Stimulated activated CD8-positive, alpha-beta memory T cell treated with anti-CD3 and anti-CD28 coated beads, Interleukin-12 subunit alpha, Interleukin-12 subunit beta, amount 100 ng/mL, for 4 hours (primary cell): ENCODE measurements at regions not wholly inside any gene's neighbourhood (a gene's known extent, or its start where the extent isn't known, plus 50 kb on each side); places are given as distances from the start of the nearest gene placed in this dataset.

Experiments used
- DNase-seq: peaks from one replicate; pipeline ENCODE4 v3.0.0-alpha.2; 2020; ENCODE audit warnings: low read depth

GRCh38 chr1:195071461-195071860 lies 1536.8 kb downstream of the KCNT2 start:
- DNase-seq = no peak

DNA sequence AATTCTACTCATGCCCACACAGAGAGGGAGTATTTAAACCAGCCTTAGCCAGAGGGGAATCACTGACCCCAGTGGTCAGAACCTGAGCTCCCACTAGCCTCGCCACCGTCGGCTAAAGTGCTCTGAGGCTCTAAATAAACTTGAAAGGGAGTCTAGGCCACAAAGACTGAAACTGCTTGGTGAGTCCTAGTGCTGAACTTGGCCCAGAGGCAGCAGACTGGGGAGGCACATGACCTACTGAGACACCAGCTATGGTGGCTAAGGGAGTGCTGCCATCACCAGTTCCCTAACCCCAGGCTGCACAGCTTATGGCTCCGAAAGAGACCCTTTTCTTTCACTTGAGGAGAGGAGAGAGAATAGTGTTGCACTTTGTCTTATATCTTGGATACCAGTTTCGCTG lies 1542.8 kb downstream of the KCNT2 start:
- DNase-seq = no peak

DNA sequence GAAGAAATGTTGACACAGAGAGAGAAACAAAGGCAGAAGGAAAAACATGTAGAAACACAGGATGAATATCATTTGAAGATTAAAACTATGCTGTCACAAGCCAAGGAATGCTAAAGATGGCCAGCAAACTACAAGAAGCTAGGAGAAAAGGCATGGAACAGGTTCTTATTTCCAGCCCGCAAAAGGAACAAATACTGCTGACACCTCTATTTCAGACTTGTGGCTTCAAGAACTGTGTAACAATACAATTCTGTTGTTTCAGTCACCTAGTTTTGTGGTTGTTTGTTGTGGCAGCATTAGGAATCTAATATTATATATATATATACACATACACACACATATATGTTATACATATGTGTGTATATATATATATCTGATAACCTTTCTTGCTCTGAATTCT lies 1543.9 kb downstream of the KCNT2 start:
- DNase-seq = no peak

DNA sequence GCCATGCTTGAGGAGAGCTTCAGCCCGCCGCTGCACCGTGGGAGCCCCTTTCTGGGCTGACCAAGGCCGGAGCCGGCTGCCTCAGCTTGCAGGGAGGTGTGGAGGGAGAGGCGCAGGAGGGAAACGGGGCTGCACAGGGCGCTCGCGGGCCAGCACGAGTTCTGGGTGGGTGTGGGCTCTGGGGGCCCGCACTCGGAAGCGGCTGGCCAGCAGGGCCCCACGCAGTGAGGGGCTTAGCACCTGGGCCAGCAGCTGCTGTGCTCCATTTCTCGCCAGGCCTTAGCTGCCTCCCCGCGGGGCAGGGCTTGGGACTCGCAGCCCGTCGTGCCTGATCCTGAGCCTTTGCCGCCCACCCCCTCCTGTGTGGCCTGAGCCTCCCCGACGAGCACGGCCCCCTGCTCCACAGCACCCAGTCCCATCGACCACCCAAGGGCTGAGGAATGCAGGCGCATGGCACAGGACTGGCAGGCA lies 1554.0 kb downstream of the KCNT2 start:
- DNase-seq = no peak

DNA sequence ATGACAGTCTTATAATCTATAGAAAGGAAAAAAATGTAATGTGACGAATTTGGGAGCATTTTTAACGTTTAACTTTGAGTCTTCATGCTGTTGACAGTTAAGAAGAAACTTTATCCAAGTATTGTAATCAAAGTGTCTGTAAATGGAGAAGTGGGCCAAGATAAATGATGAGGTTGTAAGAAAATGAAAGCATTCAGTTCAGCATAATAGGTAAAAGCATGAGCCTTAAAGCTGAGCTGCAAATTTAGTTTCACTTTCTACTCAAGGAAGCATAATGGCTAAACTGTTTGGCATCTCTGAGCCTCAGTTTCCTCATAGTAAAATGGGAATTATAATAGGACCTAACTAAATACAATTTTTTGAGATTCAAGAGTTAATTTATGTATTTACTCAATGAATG lies 1554.8 kb downstream of the KCNT2 start:
- DNase-seq = no peak

- no peak for DNase-seq
Measured at GRCh38 chr1:195047772-195048171, 1560.5 kb downstream of the KCNT2 start.

GRCh38 chr1:195045072-195045471 lies 1563.2 kb downstream of the KCNT2 start:
- DNase-seq = no peak

GRCh38 chr1:195030793-195031192 lies 1577.4 kb downstream of the KCNT2 start:
- DNase-seq = no peak

GRCh38 chr1:195026792-195027191 lies 1581.4 kb downstream of the KCNT2 start:
- no peak for DNase-seq

DNA sequence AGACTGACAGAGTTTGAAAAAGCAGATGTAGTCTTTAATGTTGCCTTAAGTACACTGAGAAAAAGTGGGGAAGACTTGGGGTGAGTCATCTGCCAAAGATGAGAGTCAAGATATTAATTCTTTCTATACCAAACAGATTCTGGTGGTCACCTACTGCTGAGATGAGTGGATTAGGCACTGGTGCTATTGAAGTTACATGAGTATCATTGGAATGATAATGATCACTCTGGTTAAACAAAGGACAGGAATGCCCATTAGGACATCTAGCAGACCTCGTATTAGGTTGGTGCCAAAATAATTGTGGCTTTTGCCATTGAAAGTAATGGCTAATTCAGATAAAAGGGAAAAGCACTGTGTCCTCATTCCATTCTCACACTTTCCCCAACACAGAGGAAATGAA lies 1588.9 kb downstream of the KCNT2 start:
- no peak for DNase-seq

DNA sequence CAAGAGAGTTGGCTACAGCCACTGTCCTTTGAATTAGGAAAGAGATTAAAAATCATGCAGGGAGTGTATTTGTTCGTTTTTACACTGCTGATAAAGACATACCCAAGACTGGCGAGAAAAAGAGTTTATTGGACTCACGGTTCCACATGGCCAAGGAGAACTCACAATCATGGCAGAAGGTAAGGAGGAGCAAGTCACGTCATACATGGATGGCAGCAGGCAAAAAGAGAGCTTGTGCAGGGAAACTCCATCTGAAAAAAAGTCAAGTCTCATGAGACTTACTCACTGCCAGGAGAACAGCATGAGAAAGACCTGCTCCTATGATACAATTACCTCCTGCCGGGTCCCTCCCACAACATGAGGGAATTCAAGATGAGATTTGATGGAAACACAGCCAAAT lies 1595.2 kb downstream of the KCNT2 start:
- no peak for DNase-seq

GRCh38 chr1:195005338-195005737 lies 1602.9 kb downstream of the KCNT2 start:
- no peak for DNase-seq

DNA sequence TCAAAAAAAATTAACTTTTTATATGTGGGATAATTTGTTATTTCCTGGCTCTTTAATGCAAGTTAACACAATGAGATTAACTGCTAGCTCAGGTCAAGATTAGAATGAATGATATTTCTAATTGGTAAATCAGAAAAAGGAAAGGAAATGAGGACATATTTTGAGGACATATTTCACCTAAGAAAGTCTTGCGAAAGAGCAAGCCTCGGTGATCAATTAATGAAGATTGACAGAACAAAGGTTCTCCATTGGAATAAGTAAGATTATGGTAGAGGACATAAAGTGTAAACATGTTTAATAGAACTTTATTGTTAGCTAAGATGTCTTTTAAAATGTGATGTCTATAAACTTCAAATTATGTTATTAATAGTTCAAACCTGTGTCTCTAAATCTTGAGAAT lies 1617.8 kb downstream of the KCNT2 start:
- no peak for DNase-seq

DNA sequence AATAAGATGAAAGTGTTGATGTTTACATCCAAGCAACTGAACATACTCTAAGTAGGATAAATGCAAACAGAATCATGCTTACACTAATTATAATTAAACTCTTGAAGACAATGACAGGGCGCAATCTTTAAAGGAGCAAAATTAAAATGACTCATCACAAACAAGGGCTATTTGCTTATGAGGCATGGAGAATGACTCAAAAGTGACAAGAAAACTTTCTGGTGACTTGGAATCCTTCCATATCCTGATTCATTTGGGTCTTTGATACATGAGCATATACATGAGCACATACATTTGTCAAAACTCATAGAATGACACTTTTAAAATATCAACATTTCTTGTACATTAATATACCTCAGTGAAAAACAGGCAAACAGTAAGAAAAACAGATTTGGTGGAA lies 1632.3 kb downstream of the KCNT2 start:
- DNase-seq = no peak

DNA sequence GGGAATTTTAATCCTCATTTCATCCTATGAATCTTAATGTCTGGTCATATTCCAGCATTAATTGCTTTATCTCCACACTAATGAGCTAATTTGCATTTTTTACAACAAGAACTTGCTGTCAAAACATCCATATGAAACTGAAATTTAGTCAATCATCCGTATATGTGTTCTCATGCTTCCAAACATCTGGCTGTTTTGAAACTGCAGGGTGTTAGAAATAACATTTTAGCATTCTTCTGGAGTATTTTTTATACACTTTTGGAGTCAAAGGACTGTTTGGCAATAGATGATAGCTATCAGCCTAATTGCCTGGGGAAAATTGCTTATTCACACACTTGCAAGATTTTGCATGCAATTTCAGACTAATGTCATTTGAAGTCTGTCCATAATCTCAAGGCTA lies 1639.3 kb downstream of the KCNT2 start:
- DNase-seq = no peak

DNA sequence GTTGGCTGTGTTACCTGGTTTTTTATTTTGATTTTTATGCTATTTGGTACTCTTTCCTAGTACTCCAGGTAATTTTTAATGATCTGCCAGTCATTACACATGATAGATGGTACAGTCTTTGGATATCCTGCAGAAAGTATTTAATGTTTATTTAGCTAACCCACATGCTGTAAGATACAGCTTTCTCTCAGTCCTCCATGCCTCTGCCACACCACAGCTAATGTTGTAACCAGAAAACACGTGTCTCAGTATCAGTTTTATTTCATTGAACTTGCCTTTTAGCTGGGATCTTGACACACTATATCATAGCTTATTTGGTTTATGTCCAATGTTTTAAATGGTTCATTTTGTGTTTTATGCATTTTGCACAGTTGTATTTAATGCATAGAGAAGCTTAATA lies 1648.4 kb downstream of the KCNT2 start:
- no peak for DNase-seq

GRCh38 chr1:194952171-194952570 lies 1656.1 kb downstream of the KCNT2 start:
- no peak for DNase-seq

DNA sequence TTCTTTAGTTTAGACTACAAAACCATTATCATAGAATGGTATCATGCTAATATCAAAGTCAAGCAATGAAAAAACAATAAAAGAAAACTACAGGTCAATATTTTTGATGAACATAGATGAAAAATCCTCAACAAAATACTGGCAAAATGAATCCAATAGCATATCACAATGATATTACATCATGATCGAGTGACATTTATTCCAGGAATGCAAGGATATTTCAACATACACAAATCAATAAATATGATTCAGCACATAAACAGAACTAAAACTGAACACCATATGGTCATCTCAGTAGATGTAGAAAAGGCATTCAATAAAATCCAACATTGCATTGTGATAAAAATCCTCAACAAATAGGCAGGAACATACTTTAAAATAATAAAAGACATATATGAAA lies 1657.7 kb downstream of the KCNT2 start:
- DNase-seq = no peak

DNA sequence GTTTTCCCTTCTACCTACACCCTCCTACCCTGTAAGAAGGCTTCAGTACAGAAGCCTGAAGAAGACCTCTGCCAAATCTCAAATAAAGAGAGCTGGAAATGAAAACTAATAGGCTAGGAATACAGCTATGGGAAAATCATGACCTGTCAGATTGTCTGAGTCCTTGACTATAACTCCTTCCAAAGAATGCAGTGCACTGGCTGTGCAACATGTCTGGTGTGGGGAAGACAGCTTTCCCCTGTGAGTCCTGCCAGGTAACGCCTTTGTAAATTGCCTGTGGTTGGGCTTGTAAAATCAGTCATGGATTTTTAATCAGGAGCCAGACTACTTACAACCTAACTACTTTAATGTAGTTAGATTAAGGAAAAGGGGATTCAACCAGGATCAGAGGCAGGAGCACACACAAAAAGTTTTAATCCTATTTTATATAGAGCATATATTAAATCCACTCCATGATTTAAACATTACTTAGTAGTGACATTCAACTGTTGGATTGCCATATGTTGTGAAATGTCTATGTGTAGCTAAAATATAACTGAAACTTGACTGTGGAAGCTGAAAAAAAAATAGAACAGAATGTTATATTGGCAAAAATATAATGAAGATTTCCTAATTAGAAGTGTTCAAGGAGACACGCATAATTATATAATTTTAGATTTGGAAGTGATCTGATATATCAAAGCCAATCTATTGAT lies 1667.8 kb downstream of the KCNT2 start:
- DNase-seq = no peak

DNA sequence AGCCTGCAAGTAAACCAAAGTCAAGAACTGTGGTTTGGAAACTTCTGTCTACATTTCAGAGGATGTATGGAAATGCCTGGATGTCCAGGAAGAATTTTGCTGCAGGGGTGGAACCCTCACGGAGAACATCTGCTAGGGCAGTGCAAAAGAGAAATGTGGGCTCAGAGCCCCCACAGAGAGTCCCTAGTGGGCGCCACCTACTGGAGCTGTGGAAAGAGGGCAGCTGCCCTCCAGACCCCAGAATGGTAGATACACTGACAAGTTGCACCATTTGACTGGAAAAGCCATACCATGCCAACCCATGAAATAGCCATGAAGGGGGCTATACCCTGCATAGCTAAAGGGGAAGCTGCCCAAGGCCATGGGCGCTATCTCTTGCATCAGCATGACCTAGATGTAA lies 1672.4 kb downstream of the KCNT2 start:
- DNase-seq = no peak

GRCh38 chr1:194931166-194931565 lies 1677.1 kb downstream of the KCNT2 start:
- DNase-seq = no peak

GRCh38 chr1:194930132-194930531 lies 1678.1 kb downstream of the KCNT2 start:
- DNase-seq = no peak

DNA sequence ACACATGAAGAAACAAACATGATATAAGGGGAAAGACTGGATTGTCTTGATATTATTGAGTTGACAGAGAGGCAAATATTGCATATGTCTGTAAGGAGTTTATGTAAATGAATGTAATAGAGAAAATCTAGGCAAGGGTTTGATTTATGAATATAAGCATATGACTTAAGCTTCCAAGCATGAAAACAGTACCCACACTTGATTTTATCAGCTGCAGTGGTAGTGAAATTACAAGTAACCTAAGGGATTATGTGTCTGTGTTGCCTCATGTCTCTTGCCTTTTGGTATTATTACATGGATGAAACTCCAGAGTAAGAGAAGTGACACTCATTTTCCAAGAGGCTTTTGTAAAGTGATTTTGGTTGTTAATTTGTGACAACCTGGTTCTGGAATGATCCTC lies 1678.9 kb downstream of the KCNT2 start:
- DNase-seq = no peak

DNA sequence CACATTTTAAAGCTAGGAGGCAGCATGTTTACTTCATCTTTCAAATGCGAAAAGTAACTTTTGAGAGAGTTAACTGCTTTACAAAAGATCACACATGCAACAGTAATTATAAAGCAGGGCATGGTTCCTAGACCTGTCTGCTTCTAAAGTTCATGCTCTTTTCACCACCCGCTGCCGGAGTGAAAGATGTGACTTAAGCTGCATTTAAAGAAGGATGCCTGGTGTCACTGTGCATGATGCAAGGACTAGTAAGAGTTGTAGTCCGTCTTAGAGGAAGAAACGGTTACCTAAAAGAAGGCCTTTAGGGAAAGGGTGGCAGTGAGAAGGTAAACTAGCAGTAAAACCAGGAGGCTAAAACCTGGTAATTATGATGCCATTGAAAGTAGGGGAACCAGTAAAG lies 1689.1 kb downstream of the KCNT2 start:
- no peak for DNase-seq

- no peak for DNase-seq
Measured at GRCh38 chr1:194917769-194918168, 1690.5 kb downstream of the KCNT2 start.
